Bronchial epithelial cell (primary cell): ENCODE measurements at regions not wholly inside any gene's neighbourhood (a gene's known extent, or its start where the extent isn't known, plus 50 kb on each side); places are given as distances from the start of the nearest gene placed in this dataset.
"Not testable (repeated sequence)": the region's sequence is repeated elsewhere in the genome, so short reads cannot be mapped to it uniquely, and the experiment has no call there.

Experiments
- DNase-seq: peaks from one replicate; pipeline ENCODE4 v3.0.0-alpha.2; 2010; ENCODE audit warnings: low read depth
- FAIRE-seq: peaks from 2 replicates; lab custom pipeline; 2011; peaks lifted over from hg19 to GRCh38; lab: Jason Lieb, UNC
- H3K27me3 ChIP-seq: 2 replicates; pipeline ENCODE4 v1.5.1; 2011; ENCODE audit warnings: low read length; ENCODE audit not compliant: control insufficient read depth, insufficient read depth
- H3K36me3 ChIP-seq: 2 replicates; pipeline ENCODE4 v1.5.1; 2011; ENCODE audit warnings: low read length; ENCODE audit not compliant: control insufficient read depth, insufficient read depth
- H3K4me3 ChIP-seq: 2 replicates; pipeline ENCODE4 v1.5.1; 2011; ENCODE audit warnings: mild to moderate bottlenecking, low read depth, low read length, control low read depth
- TF ChIP-seq, protein P1 (sequence below): IDR thresholded peaks from 2 replicates; pipeline ENCODE4 v1.5.1; 2011; ENCODE audit warnings: mild to moderate bottlenecking, moderate library complexity, low read length, control low read depth, inconsistent platforms; ENCODE audit not compliant: insufficient read depth, severe bottlenecking

DNA sequence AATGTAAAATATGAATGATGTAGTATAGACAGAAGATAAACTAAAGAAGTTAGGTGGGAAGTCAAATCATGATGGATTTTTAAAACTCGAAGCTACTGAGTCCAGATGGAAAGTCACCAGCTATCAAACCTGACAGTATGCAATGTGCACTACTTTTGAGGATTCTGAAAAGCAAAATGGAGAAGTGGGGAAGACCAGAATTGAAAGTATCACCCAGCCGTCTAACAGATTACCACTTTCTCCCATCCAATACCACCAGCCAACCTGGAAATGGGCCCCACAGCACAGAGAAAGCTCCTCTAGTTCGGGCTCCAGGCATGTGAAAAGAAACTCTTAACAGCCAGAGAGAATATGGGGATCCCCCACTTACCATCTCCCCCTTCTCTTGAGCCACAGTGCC is 67.9 kb upstream of the SRRM3 start:
- DNase-seq = no peak
- no peak for FAIRE-seq
- TF ChIP-seq, protein P1, sequence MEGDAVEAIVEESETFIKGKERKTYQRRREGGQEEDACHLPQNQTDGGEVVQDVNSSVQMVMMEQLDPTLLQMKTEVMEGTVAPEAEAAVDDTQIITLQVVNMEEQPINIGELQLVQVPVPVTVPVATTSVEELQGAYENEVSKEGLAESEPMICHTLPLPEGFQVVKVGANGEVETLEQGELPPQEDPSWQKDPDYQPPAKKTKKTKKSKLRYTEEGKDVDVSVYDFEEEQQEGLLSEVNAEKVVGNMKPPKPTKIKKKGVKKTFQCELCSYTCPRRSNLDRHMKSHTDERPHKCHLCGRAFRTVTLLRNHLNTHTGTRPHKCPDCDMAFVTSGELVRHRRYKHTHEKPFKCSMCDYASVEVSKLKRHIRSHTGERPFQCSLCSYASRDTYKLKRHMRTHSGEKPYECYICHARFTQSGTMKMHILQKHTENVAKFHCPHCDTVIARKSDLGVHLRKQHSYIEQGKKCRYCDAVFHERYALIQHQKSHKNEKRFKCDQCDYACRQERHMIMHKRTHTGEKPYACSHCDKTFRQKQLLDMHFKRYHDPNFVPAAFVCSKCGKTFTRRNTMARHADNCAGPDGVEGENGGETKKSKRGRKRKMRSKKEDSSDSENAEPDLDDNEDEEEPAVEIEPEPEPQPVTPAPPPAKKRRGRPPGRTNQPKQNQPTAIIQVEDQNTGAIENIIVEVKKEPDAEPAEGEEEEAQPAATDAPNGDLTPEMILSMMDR = no peak
- no peaks in the 10 kb centered on the region for H3K36me3 ChIP-seq
- H3K27me3 ChIP-seq = no peaks in the 10 kb centered on the region
- H3K4me3 ChIP-seq = no peak overlapping the region

DNA sequence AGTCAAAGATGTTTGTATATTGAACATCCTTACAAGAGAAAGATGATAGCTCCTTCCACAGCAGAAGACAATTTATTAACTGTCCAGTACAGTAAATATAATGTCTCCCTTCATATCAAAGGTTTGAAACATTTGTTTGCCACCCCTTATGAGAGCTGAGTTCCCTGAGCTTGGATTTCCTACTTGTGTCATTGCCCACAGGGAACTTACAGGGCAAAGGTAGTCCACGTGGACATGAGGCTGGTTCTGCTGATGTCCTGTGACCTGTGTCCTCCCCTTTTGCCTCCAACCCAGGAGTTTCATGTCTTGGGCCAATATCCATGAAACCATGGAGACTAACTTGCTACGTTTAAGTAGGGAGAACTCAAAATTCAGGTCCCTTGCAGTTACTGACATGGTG is 66.4 kb upstream of the SRRM3 start:
- H3K4me3 ChIP-seq, FAIRE-seq, H3K27me3 ChIP-seq, DNase-seq, H3K36me3 ChIP-seq: not testable (repeated sequence)

DNA sequence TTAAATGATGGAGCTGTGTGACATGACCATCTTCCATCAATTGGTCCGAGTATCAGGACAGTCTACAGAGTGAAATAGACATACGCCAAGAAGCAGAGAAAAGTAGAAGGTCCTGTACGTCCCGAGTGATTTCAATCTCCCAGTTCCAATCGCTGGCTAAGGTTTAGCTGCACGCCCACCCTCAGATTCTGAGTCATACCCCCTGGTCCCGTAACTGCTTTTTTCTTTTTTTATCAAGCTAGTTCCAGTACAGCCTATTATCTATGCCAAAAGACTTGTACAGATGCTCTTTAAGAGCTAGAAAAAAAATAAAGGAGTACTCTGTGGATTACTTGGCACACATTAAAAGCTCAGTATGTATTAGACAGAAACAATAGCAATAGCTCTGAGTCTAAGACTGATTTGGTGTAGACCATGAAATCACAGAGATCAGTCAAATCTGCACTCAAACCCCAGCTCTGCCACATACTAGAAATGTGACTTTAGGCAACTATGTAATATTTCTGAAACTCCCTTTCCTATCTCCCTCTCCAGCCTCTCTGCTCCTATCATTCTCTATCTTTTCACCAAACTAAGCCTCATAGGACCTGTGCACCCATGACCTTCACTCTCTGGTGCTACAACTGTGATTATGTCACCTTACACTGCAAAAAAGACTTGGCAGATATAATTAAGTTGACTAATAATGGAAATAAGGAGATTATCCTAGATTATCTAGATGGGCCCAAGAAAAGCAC is 63.0 kb upstream of the SRRM3 start:
- not testable (repeated sequence) for H3K4me3 ChIP-seq, H3K27me3 ChIP-seq, H3K36me3 ChIP-seq, FAIRE-seq, DNase-seq

GRCh38 chr7:76139670-76140069 is 62.0 kb upstream of the SRRM3 start:
- Histone ChIP-seq H3K4me3 (no peak overlapping the region), H3K27me3 (no peaks in the 10 kb centered on the region), H3K36me3 (no peaks in the 10 kb centered on the region)
- TF ChIP-seq, protein P1 = no peak
- FAIRE-seq (no peak), DNase-seq (no peak)

GRCh38 chr7:76140259-76140658 is 61.4 kb upstream of the SRRM3 start:
- H3K27me3 ChIP-seq, FAIRE-seq, H3K4me3 ChIP-seq, H3K36me3 ChIP-seq, DNase-seq: not testable (repeated sequence)

- H3K4me3 ChIP-seq = no peak overlapping the region
- DNase-seq = no peak
- FAIRE-seq = no peak
- TF ChIP-seq, protein P1 = no peak
- H3K36me3 ChIP-seq = no peaks in the 10 kb centered on the region
- no peaks in the 10 kb centered on the region for H3K27me3 ChIP-seq
These were observed 58.8 kb upstream of the SRRM3 start for GRCh38 chr7:76142861-76143260.

DNA sequence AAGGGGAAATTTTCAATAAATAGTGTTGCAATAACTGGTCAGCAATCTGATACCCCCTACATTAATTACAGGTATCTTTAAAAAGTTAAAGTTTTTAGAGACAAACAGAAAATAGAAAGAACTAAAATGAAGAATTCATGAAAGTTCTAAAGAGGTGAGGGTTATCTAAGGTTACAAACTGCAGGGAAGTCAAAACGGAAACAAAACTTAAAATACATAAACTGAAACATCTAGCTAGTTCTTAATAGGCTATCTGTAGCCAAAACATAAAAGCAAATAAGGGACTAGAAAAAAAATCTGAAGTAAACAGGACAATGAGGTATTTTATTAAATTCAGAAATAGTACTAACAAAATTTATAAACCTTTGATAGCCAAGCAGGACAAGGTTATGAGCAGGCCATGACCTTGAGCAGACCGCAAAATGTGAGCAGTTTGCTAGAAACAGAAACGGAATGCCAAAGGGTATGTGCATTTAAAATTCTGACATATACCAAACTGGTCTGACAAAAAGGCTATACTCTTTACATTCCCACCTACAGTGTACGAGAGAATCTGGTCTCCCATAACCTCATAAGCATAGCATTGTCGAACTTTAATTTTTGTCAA is 56.9 kb upstream of the SRRM3 start:
- not testable (repeated sequence) for H3K27me3 ChIP-seq, H3K4me3 ChIP-seq, DNase-seq, FAIRE-seq, H3K36me3 ChIP-seq

- TF ChIP-seq, protein P1 = no peak
- no peak for DNase-seq
- no peaks in the 10 kb centered on the region for H3K27me3 ChIP-seq
- FAIRE-seq = no peak
- H3K4me3 ChIP-seq = no peak overlapping the region
- no peaks in the 10 kb centered on the region for H3K36me3 ChIP-seq
These were observed 55.3 kb upstream of the SRRM3 start for GRCh38 chr7:76146374-76146773.

- DNase-seq, H3K27me3 ChIP-seq, H3K36me3 ChIP-seq, FAIRE-seq, H3K4me3 ChIP-seq: not testable (repeated sequence)
These were observed 52.7 kb upstream of the SRRM3 start for GRCh38 chr7:76148947-76149346.
